ENCODE measurements at regions not wholly inside any gene's neighbourhood (a gene's known extent, or its start where the extent isn't known, plus 50 kb on each side); places are given as distances from the start of the nearest gene placed in this dataset.

DNA sequence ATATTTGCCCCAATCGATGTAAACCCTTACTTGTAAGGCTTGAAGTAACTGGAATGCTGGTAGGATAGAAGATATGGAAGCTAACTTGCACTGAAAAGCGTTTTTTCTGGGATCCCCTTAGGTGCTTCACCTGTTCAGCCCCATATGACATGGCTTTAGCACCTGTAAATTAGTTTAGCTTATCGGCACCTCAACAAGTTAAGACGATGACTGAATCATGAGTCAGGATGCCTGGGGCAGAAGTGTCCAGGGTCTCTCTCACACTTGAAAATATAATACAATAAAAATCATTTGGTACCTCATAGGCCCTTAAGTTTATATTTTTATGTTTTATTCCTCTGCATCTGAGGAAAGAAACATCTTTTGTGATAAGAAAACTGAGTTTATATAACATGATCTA is 409.2 kb upstream of the LRRC4C start:
- TF ChIP-seq, protein P1, sequence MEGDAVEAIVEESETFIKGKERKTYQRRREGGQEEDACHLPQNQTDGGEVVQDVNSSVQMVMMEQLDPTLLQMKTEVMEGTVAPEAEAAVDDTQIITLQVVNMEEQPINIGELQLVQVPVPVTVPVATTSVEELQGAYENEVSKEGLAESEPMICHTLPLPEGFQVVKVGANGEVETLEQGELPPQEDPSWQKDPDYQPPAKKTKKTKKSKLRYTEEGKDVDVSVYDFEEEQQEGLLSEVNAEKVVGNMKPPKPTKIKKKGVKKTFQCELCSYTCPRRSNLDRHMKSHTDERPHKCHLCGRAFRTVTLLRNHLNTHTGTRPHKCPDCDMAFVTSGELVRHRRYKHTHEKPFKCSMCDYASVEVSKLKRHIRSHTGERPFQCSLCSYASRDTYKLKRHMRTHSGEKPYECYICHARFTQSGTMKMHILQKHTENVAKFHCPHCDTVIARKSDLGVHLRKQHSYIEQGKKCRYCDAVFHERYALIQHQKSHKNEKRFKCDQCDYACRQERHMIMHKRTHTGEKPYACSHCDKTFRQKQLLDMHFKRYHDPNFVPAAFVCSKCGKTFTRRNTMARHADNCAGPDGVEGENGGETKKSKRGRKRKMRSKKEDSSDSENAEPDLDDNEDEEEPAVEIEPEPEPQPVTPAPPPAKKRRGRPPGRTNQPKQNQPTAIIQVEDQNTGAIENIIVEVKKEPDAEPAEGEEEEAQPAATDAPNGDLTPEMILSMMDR (IDR thresholded peaks at IDR 0.05; ENCODE audit: low read depth, low read length), result no peak
- Histone ChIP-seq H3K36me3 (no peaks in the 10 kb centered on the region), H3K9me3 (ENCODE audit: severe bottlenecking) (no peaks in the 10 kb centered on the region), H3K27ac (no peak overlapping the region), H3K4me3 (ENCODE audit: low read depth, low read length) (no peak overlapping the region), H3K27me3 (ENCODE audit: insufficient read depth, low read depth, severe bottlenecking) (peaks cover 27% of the 10 kb centered on the region)
- no peak for DNase-seq

DNA sequence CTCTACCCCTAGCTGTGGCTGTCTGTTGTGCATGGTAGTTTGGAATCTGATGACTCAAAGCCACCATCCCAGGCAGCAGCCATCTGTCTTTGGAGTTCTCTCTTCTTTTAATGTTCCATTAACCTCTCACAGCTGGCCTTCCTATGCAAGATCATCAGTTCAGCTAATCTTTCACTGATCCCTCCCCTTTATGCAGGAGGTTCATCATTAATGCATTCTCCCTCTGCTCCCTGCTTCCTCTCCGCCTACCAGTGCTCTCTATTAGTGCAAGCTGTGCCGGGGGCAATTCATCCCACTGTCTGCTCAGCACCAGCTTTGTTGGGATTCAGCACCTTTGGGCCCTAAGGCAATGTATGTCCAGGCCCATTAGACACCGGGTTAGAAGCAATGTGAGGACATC is 413.0 kb upstream of the LRRC4C start:
- Histone ChIP-seq H3K27ac (no peak overlapping the region), H3K36me3 (no peaks in the 10 kb centered on the region), H3K4me3 (ENCODE audit: low read depth, low read length) (no peak overlapping the region), H3K27me3 (ENCODE audit: insufficient read depth, low read depth, severe bottlenecking) (peaks cover 35% of the 10 kb centered on the region), H3K9me3 (ENCODE audit: severe bottlenecking) (no peaks in the 10 kb centered on the region)
- TF ChIP-seq, protein P1 (IDR thresholded peaks at IDR 0.05; ENCODE audit: low read depth, low read length), result no peak
- DNase-seq, result no peak

DNA sequence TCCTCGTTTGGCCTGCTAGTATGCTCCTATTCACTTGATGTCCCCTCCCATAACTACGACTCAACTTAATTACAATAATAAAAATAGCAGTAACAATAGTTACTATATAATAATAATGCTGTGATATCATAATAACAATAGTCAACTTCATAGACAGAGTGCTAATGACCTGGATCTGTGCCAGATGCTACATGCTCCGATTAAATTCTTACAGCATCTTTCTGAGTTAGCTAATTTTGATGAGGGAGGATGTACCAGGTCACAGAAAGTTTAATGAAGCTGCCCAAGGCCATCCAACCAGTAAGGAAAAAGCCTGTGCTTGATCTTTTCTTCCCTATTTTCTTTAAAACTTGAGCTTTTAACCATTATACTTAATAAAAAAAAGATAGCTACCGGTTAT is 413.4 kb upstream of the LRRC4C start:
- Histone ChIP-seq H3K9me3 (ENCODE audit: severe bottlenecking) (no peaks in the 10 kb centered on the region), H3K27me3 (ENCODE audit: insufficient read depth, low read depth, severe bottlenecking) (peaks cover 35% of the 10 kb centered on the region), H3K27ac (no peak overlapping the region), H3K4me3 (ENCODE audit: low read depth, low read length) (no peak overlapping the region), H3K36me3 (no peaks in the 10 kb centered on the region)
- TF ChIP-seq, protein P1 (IDR thresholded peaks at IDR 0.05; ENCODE audit: low read depth, low read length), result no peak
- no peak for DNase-seq

DNA sequence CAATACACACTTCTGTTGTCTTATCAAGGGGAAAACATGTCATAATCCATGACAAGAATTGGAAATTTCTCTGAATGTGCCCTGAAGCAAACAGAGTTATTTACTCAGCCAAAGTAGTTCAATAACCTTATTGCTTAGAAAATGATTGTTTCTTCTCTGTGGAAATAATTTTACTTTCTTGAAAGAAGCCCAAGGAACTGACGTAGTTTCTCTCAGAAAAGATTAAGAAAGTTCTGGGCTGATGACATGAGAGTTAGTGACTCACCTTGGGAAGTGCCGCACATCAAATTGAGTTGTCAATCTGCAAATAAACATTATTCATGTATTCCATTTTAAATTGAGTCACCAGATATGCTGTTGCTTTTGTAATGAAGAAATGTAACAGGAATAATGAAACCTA is 418.6 kb upstream of the LRRC4C start:
- H3K36me3 ChIP-seq, result no peaks in the 10 kb centered on the region
- H3K27me3 ChIP-seq (ENCODE audit: insufficient read depth, low read depth, severe bottlenecking), result peaks cover 33% of the 10 kb centered on the region
- no peak overlapping the region for H3K4me3 ChIP-seq (ENCODE audit: low read depth, low read length)
- H3K27ac ChIP-seq, result no peak overlapping the region
- TF ChIP-seq, protein P1 (IDR thresholded peaks at IDR 0.05; ENCODE audit: low read depth, low read length), result no peak
- H3K9me3 ChIP-seq (ENCODE audit: severe bottlenecking), result no peaks in the 10 kb centered on the region
- DNase-seq, result no peak

DNA sequence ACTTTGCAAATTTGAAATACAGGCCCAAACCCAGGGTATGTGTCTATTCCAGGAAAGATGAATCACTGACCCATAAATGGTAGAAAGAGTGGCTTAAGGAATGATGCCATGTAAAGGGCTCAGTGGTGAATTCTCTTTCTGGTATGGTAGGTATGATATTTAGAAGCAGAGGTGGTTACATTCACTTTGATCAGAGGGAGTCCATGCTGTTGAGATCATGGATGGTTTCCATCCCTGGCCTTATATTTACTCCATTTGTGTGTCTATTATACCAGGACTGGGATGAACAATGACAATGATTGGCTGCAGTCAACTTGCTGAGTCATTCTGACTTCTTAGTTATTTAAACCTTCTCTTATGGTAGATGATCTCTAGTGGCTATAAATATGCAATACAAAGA is 419.8 kb upstream of the LRRC4C start:
- H3K27ac ChIP-seq, result no peak overlapping the region
- H3K9me3 ChIP-seq (ENCODE audit: severe bottlenecking), result no peaks in the 10 kb centered on the region
- no peak overlapping the region for H3K4me3 ChIP-seq (ENCODE audit: low read depth, low read length)
- no peak for DNase-seq
- TF ChIP-seq, protein P1 (IDR thresholded peaks at IDR 0.05; ENCODE audit: low read depth, low read length), result no peak
- no peaks in the 10 kb centered on the region for H3K36me3 ChIP-seq
- H3K27me3 ChIP-seq (ENCODE audit: insufficient read depth, low read depth, severe bottlenecking), result peaks cover 29% of the 10 kb centered on the region

DNA sequence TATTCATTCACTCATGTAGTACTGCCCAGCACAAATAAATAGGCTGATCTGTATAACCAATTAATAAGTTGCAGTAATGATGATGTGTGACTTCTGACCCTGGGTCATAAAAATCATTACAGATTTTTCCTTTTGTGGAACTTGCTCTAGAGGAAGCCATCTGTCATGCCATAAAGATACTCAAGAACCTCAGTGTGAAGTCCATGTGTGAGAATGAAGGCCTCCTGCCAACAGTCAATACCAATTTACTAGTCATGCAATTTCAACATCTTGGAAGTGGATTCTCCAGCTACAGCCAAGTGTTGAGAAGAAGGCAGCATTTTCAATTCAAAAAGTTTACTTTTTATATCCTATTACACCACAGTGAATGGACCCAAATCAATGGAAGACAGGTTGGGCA is 435.6 kb upstream of the LRRC4C start:
- Histone ChIP-seq H3K4me3 (ENCODE audit: low read depth, low read length) (no peak overlapping the region), H3K27me3 (ENCODE audit: insufficient read depth, low read depth, severe bottlenecking) (peaks cover 4% of the 10 kb centered on the region), H3K27ac (no peak overlapping the region), H3K9me3 (ENCODE audit: severe bottlenecking) (no peaks in the 10 kb centered on the region), H3K36me3 (no peaks in the 10 kb centered on the region)
- DNase-seq, result no peak
- TF ChIP-seq, protein P1 (IDR thresholded peaks at IDR 0.05; ENCODE audit: low read depth, low read length), result no peak
